ENCODE measurements at regions not wholly inside any gene's neighbourhood (a gene's known extent, or its start where the extent isn't known, plus 50 kb on each side); places are given as distances from the start of the nearest gene placed in this dataset.

DNA sequence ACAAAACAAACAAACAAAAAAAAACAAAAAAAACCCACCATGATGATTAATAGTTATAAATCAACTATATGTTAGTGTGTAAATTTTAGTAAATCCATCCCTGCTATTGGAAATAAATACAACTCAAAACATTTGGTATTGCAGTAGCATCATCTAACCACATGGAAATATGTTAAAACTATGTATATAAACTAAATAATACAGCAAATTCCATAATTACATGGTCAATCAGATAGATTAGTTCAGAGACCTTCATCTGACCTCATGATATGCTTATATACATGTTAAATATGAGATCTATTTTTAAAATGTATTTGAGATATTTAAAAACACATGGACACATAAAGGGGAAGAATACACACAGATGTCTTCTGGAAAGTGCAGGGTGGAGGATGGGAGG lies 384.2 kb downstream of the TMX3 start:
- DNase-seq, result no peak

- DNase-seq, result no peak
These were observed 391.0 kb downstream of the TMX3 start for GRCh38 chr18:68323921-68324320.

DNA sequence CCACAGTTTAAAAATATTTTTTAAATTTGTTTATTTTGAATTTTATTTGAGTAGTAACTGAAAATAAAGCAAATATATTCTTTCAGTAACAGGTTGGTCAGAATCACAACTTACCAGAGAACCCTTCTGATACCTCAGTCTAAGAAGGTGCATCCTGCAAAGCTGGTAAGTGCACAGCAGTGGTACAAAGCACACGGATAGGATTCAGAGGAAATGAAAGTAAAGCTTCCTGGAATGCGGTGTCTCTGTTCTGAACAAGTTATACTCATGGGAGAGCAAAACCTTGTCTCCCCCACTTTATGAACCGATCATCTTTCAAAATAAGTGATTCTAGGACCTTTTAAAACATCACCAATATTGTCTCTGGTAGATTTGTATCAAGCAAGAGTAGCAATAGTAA lies 398.3 kb downstream of the TMX3 start:
- DNase-seq, result no peak

GRCh38 chr18:68314403-68314802 lies 400.5 kb downstream of the TMX3 start:
- no peak for DNase-seq

- DNase-seq, result no peak
These were observed 413.5 kb downstream of the TMX3 start for GRCh38 chr18:68301441-68301840.

- DNase-seq, result no peak
These were observed 415.0 kb downstream of the TMX3 start for GRCh38 chr18:68299906-68300305.

DNA sequence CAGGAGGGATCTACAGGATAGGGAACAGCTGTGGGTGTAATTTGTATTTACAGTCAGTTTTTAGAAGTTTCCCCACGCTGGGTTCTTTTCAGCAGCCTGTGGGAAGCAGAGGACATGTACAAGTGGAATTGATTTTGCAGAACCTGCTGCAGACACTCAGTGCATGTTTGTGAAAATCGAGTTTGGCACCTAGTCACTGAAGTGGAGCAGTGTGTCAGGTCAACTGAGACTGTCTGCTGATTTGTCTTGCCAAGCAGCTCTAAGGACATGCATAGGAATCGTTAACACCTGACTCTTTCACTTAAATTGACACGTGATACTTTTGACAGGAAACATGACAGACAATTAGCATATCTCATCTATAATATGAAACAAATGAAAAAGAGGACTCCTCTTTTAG lies 416.6 kb downstream of the TMX3 start:
- DNase-seq, result no peak

GRCh38 chr18:68288408-68288807 lies 426.5 kb downstream of the TMX3 start:
- no peak for DNase-seq

- no peak for DNase-seq
These were observed 430.6 kb downstream of the TMX3 start for GRCh38 chr18:68284236-68284780.

GRCh38 chr18:68283834-68284233 lies 431.1 kb downstream of the TMX3 start:
- no peak for DNase-seq

GRCh38 chr18:68282232-68282631 lies 432.7 kb downstream of the TMX3 start:
- DNase-seq, result no peak

DNA sequence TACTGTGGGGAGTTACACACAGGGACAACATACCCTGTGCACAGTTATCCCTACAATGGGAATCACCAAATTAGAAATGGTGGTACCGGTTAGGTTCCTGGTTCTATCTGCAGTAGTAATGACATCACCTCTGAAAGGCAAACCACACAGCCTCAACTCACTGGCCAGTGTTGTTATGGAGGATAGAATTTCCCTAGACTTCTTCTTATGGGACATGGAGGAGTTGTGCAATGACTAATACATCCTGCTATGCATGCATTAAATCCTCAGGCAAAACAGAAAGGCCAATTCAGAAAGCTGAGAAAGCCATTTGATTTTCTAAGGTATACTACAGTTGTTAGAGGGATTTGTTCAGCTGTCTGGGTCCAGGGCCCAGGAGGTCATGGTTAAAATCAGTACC lies 439.3 kb downstream of the TMX3 start:
- DNase-seq, result peak in 1 of 2 experiments; percentile 1

DNA sequence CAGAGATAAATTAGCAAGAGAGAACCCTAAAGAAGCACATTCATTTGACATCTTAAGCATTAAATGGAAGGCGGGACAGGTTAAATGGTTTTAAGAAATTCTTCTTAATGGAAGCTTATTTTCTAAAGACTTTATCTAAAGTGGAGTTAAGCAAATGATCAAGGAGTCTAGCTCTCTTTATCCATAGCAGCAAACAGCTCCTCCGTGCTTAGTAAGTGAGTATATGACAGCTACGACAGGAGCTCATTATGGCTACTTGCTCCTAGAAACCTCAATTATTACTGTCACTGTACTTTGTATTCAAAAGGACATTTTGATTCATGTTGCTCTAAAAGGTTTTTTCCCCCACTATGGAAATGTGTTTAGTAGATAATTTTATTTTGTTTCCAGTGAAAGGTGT lies 444.9 kb downstream of the TMX3 start:
- DNase-seq, result no peak

DNA sequence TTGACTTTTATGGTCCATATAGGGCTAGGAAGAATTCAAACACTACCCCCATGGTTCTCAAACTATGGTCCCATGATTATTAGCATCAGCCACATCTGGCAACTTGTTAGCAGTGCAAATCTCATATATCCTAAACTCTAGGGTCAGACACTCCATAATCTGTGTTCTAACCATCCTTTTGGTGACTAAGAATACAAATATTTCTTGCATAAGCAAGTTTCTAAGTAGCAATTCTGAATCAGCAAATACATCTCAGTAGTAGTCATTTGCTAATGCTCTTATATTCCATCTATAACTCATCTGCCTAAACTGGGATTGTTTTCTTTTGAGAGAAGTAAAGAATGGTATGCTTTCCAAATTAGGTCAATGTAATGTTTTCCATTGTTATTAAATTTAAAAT lies 447.3 kb downstream of the TMX3 start:
- peak in 1 of 2 experiments; percentile 1 for DNase-seq

DNA sequence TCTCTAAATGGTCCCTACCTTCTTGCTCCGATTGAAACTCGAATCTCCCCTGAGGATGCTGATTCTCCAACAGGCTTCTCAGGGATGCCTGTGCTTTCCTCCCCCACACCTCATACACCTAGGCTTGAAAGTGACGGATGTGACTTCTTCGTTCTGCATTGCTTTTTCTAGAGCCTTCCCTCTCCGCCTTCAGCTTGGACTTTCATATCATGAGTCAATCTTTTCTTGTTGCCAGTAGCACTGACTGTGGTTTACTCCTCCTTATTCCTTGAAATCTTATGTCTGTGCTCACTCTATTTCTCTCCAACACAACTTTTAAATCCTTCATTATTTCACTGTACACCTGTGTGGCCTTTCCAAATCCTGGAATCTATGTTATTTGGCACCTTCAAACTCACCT lies 451.4 kb downstream of the TMX3 start:
- DNase-seq, result no peak

GRCh38 chr18:68262690-68263294 lies 452.1 kb downstream of the TMX3 start:
- DNase-seq, result peak in 1 of 2 experiments; percentile 18

GRCh38 chr18:68256418-68257067 lies 458.4 kb downstream of the TMX3 start:
- no peak for DNase-seq

DNA sequence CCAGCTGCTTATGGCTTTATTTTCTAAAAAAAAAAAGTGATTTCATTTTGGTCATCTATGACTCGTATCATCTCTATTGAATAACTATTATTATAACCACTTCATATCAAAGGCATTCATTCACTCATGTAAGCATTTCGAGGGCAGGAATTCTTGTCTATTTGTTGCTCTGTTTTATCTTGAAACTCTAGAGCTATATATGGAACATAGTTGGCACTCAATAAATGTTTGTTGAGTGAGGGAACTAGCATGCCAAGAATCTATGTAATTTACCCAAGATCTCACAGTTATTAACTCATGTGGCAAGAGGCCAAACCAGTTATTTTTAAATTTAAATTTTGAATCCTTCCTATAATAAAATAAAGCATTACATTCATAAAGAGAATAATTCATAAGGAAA lies 470.1 kb downstream of the TMX3 start:
- no peak for DNase-seq

DNA sequence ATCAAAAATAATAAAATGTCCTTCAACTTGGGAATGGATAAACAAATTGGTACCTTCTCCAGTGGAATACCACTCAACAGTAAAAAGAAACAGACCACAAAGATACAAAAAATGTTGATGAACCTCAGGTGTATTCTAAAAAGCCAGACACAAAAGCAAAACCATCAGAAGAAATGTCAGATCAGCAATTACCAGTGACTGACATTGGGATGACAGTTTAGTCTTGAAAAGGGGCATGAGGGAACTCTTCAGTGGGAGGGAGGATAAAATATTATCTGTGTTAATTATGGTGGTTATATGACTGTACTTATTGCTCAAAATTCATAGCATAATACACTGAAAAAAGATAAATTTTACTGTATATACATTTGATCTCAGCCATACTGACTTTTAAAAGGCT lies 473.0 kb downstream of the TMX3 start:
- DNase-seq, result no peak

DNA sequence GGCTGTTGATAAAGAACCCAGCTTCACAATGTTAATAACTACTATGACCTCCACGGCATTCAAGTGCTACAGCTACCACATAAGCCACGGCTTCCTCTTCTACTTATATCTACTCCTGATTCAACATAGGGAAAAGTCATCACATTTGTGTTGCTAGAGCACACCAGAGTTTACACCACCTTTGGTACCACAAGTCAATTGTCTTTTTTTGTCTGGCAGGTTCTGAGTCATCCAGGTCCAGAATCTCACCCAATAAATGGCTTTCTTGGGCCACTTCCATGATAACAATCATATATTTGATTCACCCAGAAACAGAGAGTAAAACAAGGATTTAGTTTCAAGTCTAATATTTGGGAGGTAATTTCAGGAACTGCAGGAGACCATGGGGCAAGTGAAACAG lies 480.2 kb downstream of the TMX3 start:
- DNase-seq, result no peak

DNA sequence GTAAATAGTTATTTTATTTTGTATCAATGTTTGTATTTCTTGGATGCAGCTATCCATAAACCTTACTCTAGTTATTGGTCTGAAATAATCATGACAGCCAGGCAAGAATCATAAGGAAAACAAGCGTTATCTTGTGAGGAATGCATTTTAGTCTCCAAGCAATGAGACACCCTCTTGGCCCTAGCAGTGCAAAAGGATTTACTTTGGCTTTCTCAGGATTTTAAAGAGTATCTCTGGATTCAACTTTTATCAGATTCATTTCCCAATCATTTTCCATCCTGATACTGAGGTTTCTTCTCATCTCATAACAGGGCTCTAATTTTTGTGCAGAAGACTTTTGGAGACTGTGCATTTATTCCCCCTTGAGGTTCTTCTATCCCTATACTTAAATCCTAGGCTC lies 480.8 kb downstream of the TMX3 start:
- DNase-seq, result no peak

GRCh38 chr18:68233018-68233417 lies 481.9 kb downstream of the TMX3 start:
- DNase-seq, result no peak

DNA sequence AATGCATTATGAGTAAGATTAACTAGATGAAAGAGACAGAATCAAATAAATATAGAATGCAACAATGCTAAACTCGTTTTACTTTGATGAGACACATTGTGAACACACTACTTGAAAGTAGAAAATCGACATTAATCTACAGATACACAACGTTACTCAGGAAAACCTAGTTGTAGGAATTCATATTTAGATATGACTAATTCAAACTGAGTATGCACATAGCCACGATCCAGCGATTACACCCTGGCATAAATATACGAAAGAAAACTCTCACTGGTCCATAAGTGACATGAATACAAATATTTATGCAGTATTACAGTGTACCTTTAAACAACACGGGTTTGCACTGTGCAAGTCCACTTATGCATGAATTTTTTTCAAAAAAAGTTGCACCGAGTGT lies 485.6 kb downstream of the TMX3 start:
- DNase-seq, result no peak

DNA sequence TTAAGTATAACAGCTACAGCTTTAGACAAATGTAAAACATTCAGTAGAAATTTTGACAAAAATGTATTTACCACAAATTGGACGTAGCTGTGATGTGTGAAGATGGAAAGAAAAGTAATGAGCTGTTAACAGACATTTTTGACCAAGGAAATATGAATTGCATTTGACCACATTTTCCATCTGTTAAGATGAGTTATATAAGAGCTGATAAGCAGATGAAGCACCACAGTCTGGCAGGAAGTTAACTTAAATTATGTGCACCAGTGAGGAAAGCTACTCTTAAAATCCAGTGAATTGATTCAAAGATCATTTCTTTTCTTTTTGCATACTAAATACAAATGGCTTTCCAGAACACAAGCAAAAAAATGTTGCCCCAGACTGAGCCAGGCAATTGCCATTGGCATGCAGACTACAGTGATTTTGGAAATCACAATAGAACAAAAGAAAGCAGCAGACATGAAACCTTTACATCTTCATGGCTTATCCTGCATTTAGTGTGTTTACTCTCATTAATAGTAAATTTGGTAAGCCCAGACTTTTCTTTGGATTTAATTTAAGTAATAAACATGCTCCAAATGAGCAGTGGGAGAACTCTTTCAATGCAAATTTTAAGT lies 493.7 kb downstream of the TMX3 start:
- DNase-seq, result no peak
